ENCODE measurements at regions not wholly inside any gene's neighbourhood (a gene's known extent, or its start where the extent isn't known, plus 50 kb on each side); places are given as distances from the start of the nearest gene placed in this dataset.
A peak's percentile ranks its signal among the peaks of the same experiment; 100 is the strongest.

DNA sequence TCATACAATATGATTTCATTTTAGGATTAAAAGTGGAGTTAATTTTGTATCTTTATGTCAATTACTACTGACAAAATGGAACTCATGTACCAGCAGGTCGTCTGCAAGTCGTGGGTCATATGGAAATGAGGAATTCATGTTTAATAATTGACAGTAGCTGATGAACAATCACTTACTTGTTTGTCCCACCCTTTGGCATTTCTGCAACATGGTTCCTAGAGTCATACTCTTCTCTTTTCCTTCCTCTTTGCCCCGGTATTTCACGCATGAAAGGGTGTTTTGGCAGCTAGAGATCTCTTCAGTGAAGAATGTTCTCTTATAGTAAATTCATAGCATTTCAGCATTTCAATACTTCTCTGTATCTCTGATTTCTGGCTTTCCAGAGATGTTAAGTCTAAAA lies 133.3 kb upstream of the SLC24A5 start:
- Mint-ChIP-seq H3K27ac (no peak overlapping the region), H3K4me1 (peaks cover 0 to 1% (median 0%) of the 10 kb centered on the region in 3 donors), H3K27me3 (no peaks in the 10 kb centered on the region), H3K9me3 (no peaks in the 10 kb centered on the region), H3K36me3 (no peaks in the 10 kb centered on the region), H3K4me3 (no peak overlapping the region)

DNA sequence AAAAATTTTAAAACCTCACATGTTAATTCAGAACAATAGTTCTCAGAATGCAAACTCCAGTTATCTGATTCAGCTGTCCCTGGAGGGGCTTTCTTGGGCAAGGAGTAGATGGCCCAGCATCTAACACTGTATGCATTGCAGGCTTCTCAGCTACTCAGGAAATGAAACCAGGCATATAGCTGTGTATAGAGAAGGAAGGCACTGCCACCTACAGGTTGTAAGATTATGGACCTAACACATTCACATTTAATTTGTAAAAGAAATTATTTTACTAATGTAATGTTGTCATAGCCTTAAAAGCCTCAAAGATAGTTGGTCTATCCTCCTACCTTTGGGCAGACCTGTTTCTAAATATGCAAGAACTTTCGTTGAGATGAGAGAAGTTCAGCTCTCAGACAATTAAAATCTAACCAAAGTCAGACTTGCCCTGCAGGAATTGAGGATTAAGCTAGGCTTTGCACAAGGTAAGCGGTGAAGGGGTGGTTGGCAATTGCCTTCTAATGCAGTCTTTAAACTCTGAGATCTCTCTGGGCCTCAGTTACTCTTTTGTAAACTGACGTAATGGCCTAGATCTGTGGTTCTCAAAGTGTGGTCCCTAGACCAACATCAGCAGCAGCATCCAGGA lies 132.8 kb upstream of the SLC24A5 start:
- H3K36me3 Mint-ChIP-seq: no peaks in the 10 kb centered on the region
- H3K4me1 Mint-ChIP-seq: peaks cover 0 to 1% (median 0%) of the 10 kb centered on the region in 3 donors
- H3K27ac Mint-ChIP-seq: no peak overlapping the region
- no peaks in the 10 kb centered on the region for H3K9me3 Mint-ChIP-seq
- no peak overlapping the region for H3K4me3 Mint-ChIP-seq
- no peaks in the 10 kb centered on the region for H3K27me3 Mint-ChIP-seq

DNA sequence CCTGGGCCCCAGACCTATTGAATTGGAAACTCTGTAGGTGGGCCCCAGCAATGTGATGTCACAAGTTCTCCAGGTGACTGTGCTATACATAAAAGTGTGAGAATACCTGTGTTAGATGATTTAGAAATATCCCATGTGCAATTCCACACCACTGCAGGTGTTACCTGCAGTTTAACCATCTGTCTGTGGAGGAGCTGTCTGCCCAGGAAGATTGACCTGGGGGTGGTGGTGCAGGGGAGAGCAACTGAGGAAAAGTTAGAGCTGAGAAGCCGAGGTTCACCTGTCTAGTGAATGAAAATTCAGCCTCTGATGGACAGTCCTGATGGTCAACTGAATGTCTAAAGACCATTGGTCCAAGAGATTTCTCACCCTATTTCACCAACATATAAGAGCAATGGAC lies 132.2 kb upstream of the SLC24A5 start:
- H3K27me3 Mint-ChIP-seq: no peaks in the 10 kb centered on the region
- peaks cover 0 to 1% (median 0%) of the 10 kb centered on the region in 3 donors for H3K4me1 Mint-ChIP-seq
- H3K36me3 Mint-ChIP-seq: no peaks in the 10 kb centered on the region
- H3K4me3 Mint-ChIP-seq: no peak overlapping the region
- H3K9me3 Mint-ChIP-seq: no peaks in the 10 kb centered on the region
- no peak overlapping the region for H3K27ac Mint-ChIP-seq

DNA sequence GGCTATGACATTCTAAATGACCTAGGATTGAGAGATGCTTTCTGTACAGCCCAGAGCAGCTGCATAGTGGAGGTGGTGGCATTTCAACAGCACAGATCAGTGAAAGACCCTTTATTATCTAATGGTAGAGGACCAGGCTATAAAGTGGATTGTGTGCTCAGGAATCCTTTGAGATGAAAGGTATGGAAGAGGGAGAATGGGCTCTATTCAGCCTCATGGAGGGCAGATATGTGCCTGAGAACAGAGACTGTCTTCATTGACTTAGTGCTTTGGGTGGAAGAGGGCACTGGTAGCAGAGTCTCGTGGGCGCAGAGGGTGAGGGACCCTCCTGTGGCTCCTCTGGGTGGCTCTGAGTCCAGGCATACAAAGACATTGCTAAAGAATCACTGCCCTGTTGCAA lies 130.0 kb upstream of the SLC24A5 start:
- H3K27me3 Mint-ChIP-seq: no peaks in the 10 kb centered on the region
- no peaks in the 10 kb centered on the region for H3K4me1 Mint-ChIP-seq
- peak overlapping the region in 1 of 3 donors; percentile 76 for H3K27ac Mint-ChIP-seq
- no peaks in the 10 kb centered on the region for H3K36me3 Mint-ChIP-seq
- H3K9me3 Mint-ChIP-seq: no peaks in the 10 kb centered on the region
- H3K4me3 Mint-ChIP-seq: no peak overlapping the region

DNA sequence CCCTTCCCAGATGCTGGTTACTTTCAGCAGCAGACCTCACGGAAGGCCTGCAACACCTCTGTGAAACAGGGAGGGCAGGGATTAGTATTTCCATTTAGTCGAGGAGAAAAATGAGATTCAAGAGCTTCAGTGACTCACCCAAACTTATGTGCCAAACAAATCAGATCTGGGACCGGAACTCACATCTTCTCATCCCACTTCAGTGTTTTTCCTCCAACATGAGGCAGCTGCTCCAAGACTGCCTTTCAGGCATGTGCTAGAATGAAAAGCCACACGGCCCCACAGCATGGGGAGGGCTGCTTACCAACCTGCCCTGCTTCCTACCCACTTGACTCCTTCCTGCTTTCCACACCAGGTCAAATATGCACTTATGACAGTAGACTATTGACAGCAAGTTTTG lies 129.4 kb upstream of the SLC24A5 start:
- Mint-ChIP-seq H3K4me1 (no peaks in the 10 kb centered on the region), H3K27me3 (no peaks in the 10 kb centered on the region), H3K36me3 (no peaks in the 10 kb centered on the region), H3K9me3 (no peaks in the 10 kb centered on the region), H3K4me3 (no peak overlapping the region), H3K27ac (no peak overlapping the region)

DNA sequence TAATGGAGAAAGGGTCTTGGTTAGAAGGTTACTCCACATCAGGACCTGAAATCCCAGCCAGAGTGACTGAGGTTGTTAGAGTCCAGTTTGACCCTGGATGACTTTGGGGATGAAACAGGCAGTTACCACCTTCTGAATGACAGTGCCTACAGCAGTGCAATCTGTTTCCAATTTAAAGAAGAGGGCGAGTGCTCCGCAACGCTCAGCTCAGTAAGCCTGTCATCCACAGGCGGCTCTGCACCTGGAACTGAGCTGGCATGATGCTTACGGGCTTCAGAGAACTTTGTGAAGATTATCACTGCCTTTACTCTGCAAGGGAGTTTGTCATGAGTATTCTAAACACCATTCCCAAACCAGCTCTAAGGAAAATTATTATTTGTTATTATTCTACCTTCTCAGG lies 127.7 kb upstream of the SLC24A5 start:
- H3K4me1 Mint-ChIP-seq: no peaks in the 10 kb centered on the region
- H3K9me3 Mint-ChIP-seq: no peaks in the 10 kb centered on the region
- H3K27me3 Mint-ChIP-seq: no peaks in the 10 kb centered on the region
- H3K27ac Mint-ChIP-seq: no peak overlapping the region
- no peaks in the 10 kb centered on the region for H3K36me3 Mint-ChIP-seq
- no peak overlapping the region for H3K4me3 Mint-ChIP-seq

DNA sequence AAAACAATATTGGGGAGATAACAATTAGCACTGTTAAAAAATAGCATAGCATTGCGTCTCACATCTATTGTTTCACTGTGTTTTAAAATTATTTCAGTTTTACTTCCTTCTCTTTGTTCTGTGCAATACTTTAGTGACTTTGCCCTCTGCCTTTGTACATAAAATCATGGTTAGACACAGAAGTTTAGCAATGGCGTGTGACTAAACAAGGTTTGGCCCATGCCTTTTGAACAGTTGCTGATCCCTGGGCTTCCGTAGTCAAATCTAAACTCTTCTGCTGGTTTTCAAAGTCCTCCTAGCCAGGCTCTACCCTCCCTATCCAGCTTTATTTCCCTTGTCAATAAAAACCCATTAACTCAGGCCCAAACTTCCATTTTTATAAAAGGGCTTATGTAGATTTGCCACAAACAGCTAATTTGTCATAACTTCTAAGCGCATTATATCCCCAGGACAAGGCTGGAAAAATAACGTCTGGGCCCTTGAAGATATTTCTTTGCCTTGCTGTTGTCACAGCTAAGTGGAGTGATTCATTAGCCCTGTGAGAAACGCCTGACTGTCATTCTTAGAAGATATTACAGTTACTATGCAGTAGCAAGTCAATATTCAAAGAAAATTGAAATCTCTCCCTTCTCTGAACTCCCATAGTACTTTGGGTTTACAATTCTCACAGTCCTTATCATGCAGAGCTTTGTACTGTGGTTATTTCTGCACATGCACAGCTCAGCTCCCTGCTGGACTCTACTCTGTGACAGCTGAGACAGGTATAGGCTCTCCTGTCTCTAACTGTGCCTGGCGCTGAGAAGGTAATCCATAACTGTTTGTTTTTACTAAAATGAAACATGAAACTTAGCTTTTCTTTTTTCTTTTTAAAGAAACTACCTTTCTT lies 123.4 kb upstream of the SLC24A5 start:
- Mint-ChIP-seq H3K27ac (no peak overlapping the region), H3K36me3 (no peaks in the 10 kb centered on the region), H3K4me1 (peaks cover 3 to 14% (median 11%) of the 10 kb centered on the region in 3 donors), H3K4me3 (no peak overlapping the region), H3K9me3 (no peaks in the 10 kb centered on the region), H3K27me3 (peaks cover 2% of the 10 kb centered on the region)

DNA sequence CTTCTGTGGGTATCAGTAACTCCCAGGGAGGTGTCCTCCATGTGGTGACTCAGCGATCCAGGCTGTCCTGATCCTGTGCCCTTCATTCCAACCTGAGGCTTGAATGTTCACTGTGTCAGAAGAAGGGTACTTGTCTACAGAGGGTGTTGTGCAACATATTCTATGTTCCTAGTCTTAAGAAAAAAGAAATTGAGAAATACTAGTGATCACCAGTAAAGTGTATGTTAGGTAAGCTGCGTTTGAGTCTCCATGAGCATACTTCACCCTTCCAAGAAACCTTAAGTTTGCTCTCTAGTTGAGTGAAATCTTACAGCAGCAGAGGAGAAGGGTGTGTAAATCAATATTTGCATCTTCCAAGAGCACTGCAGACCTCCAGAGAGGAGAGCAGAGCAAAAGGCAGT lies 122.2 kb upstream of the SLC24A5 start:
- H3K9me3 Mint-ChIP-seq: no peaks in the 10 kb centered on the region
- no peak overlapping the region for H3K27ac Mint-ChIP-seq
- peaks cover 2% of the 10 kb centered on the region for H3K27me3 Mint-ChIP-seq
- H3K4me1 Mint-ChIP-seq: peaks cover 7 to 17% (median 16%) of the 10 kb centered on the region in 3 donors
- no peaks in the 10 kb centered on the region for H3K36me3 Mint-ChIP-seq
- no peak overlapping the region for H3K4me3 Mint-ChIP-seq

DNA sequence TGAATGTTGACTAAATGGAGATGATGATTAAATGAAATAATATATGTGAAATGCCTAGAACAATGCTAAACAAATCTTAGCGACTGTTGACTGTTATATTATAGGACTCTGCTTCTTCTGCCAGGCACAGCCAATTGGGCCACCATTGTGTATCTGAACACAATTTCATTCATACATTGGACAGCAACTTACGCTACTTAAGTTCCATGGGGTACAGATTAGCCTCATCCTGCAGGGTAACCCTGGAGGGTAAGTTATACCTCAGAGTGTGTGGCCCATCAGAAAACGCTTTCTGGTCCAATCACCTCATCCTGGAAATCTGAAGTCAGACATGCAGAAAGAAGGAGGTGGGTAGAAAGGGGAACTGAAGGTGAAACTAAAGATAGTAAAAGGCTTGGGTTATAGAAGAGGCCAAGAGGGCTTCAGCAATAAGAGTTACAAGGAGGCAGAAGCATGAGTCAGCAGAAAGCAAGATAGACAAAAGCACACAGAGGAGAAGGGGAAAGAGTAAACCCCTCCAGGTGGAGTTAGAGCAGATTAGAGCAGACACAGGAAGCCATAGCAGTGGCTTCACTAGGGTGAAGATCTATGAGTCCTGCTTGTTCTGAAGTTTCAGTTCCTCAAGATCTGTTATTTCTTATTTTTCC lies 119.3 kb upstream of the SLC24A5 start:
- Mint-ChIP-seq H3K4me1 (peaks cover 7 to 17% (median 16%) of the 10 kb centered on the region in 3 donors), H3K27me3 (peaks cover 3% of the 10 kb centered on the region), H3K27ac (no peak overlapping the region), H3K4me3 (no peak overlapping the region), H3K9me3 (no peaks in the 10 kb centered on the region), H3K36me3 (peaks cover 2% of the 10 kb centered on the region)

DNA sequence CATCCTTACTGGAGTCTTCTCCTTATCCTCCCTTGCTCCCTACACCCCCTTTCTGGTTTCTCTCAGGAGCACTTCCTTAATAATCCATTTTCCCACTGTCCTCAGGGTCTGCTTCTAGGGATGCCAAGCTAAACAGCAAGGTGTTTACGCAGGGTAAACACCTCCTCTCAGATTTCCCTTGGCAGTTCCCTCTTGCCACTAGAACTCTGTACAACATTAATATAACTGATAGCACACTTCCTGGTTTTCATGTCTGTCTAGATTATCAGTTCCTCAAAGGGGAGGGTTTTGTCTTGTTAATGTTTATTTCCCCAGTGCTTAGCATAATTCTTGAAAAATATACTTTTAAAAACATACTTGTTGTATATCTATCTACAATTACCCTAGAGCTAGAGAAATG lies 118.0 kb upstream of the SLC24A5 start:
- Mint-ChIP-seq H3K27me3 (peaks cover 3% of the 10 kb centered on the region), H3K9me3 (no peaks in the 10 kb centered on the region), H3K4me1 (peaks cover 7 to 17% (median 16%) of the 10 kb centered on the region in 3 donors), H3K36me3 (peaks cover 2% of the 10 kb centered on the region), H3K4me3 (peak overlapping the region in 1 of 4 donors; percentile 65), H3K27ac (peak overlapping the region in 1 of 3 donors; percentile 48)

DNA sequence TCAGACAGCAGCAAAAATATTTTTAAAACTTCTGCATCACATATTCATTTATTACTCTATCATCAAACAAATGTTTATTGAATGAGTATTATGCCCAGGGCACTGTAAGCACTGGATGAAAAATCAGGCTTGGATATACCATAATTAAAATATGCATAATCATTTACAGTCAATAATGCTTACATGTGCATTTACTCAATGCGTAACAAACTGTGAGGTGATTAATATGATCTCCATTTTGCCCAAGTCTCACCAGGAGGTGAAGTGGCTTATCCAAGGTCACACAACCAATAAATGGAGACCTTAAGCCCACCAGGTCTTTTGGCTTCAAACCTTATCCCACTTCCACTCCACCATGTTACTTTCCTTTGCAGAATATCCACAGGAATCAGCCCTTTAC lies 117.3 kb upstream of the SLC24A5 start:
- no peak overlapping the region for H3K27ac Mint-ChIP-seq

DNA sequence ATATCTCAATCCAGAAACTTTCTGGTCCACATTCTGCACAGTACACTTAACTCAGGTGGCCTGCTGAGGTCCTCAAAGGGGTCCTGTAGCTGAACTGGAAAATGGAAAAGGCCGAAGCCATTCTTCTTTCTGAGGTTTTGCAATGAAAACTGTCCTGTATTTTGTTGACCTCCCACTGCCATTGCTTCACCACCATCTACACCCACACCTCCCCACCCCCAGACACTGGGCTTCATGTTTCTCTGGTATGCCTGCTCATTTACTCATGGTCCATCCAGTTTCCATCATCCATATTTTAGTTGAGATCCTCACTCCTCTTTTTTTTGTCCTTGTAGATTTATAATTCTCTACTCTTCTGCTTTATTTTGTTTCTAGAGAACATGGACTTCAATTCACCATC lies 115.7 kb upstream of the SLC24A5 start:
- no peak overlapping the region for H3K4me3 Mint-ChIP-seq
- H3K27me3 Mint-ChIP-seq: peaks cover 3% of the 10 kb centered on the region
- peaks cover 7 to 17% (median 16%) of the 10 kb centered on the region in 3 donors for H3K4me1 Mint-ChIP-seq
- H3K36me3 Mint-ChIP-seq: peaks cover 4% of the 10 kb centered on the region
- peaks cover 0 to 4% (median 0%) of the 10 kb centered on the region in 3 donors for H3K9me3 Mint-ChIP-seq
- H3K27ac Mint-ChIP-seq: peak overlapping the region in 1 of 3 donors; percentile 2

More for the DNA sequence above, 117.3 kb upstream of the SLC24A5 start:
- Mint-ChIP-seq H3K36me3 (peaks cover 3% of the 10 kb centered on the region), H3K27me3 (peaks cover 3% of the 10 kb centered on the region), H3K9me3 (peaks cover 0 to 3% (median 0%) of the 10 kb centered on the region in 3 donors), H3K4me1 (peaks cover 7 to 17% (median 16%) of the 10 kb centered on the region in 3 donors), H3K4me3 (no peak overlapping the region)

DNA sequence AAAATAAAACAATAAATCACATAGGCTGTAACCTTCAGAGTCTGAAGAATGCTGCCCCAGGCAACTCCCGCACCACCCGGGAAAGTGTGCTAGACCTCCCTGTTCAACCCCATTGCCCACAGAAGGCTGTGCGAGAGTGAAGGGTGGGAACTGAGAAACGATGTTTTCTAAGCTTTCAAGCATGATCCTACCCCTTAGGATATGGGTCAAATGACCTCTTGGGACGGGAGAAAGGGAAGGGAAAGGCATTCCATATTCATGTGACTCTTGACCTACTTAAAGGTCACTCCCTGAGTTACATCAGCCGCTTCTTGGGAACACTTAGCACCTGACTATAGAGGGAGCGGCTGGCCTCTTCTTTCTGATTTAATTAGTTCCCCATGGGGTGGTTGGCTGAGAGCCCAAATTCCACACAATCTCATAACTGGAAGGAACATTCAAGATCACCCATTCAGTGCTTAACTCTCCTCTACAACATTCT lies 114.7 kb upstream of the SLC24A5 start:
- Mint-ChIP-seq H3K9me3 (peaks cover 0 to 4% (median 0%) of the 10 kb centered on the region in 3 donors), H3K27me3 (peaks cover 3% of the 10 kb centered on the region), H3K27ac (no peak overlapping the region), H3K36me3 (peaks cover 4% of the 10 kb centered on the region), H3K4me1 (peaks cover 7 to 16% (median 16%) of the 10 kb centered on the region in 3 donors), H3K4me3 (no peak overlapping the region)

DNA sequence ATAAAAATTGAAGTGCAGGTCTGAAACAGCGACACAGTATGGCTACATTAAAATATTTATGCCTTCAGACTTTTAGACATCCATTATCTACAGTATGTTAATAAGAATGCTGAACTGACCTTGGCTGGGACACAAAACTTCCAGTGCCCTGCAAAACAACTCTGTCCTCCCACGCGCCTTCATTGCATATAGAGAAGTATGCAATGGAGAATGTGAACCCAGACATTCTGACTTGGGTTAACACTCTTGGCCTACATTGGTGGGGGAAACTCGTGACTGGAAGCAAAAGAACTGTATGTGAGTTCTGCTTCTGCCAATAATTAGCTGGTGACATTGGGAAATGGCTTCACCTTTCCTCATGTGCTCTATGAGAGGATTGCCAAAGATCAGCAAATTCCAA lies 110.5 kb upstream of the SLC24A5 start:
- Mint-ChIP-seq H3K4me1 (no peaks in the 10 kb centered on the region), H3K27ac (no peak overlapping the region), H3K4me3 (no peak overlapping the region), H3K9me3 (peaks cover 0 to 4% (median 0%) of the 10 kb centered on the region in 3 donors), H3K36me3 (peaks cover 2% of the 10 kb centered on the region), H3K27me3 (peaks cover 4% of the 10 kb centered on the region)

DNA sequence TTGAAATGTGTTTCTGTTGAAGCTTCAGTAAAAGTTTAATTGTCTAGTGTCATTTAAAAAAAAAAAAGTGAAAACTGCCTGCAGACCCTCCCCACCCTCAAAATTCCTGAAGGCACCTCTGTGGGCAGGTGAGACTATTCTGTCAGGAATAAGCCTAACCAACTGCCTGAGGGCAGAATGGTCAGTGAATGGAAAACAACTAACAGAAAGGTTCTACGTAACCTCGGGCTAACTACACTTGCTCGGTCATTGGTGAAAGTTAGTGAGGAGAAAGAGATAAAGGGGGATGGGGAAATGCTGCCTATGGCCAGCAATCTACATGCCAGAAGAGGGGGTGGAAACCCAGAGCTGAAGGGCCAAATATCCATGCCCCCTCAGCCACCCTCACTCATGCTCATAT lies 108.6 kb upstream of the SLC24A5 start:
- Mint-ChIP-seq H3K36me3 (peaks cover 2% of the 10 kb centered on the region), H3K27me3 (peaks cover 4% of the 10 kb centered on the region), H3K4me3 (no peak overlapping the region), H3K27ac (no peak overlapping the region), H3K4me1 (no peaks in the 10 kb centered on the region), H3K9me3 (peaks cover 0 to 4% (median 0%) of the 10 kb centered on the region in 3 donors)
